ENCODE measurements at regions not wholly inside any gene's neighbourhood (a gene's known extent, or its start where the extent isn't known, plus 50 kb on each side); places are given as distances from the start of the nearest gene placed in this dataset.

DNA sequence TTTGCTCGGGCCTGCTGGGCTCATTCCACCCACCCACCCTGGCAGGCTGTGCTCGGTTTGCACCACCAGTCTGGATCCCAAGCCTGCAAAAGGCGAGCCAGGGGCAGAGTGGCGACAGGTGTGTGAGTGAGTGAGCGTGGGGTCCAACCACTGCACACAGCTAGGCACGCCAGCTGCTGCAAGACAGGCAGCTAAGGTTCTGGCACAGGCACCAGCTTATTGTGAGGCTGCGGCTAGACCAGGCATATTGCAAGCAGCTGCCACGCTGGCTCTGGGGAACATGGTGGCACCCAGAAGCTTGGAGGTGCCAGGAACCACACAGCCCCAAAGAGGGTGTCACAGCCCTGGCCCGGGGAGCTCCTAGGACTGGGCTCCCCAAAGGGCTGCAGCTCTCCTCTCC is 205.1 kb downstream of the ANKRD60 start:
- Histone ChIP-seq H3K79me2 (ENCODE audit: insufficient read depth, low read length) (no peaks in the 10 kb centered on the region), H3K9me3 (ENCODE audit: low read length) (no peaks in the 10 kb centered on the region), H3K9me2 (ENCODE audit: low read depth, low read length) (no peaks in the 10 kb centered on the region), H3K9ac (ENCODE audit: low read length) (no peak overlapping the region), H3F3A (ENCODE audit: insufficient read depth, low read length) (no peaks in the 10 kb centered on the region), H3K36me3 (ENCODE audit: insufficient read depth, low read length) (no peaks in the 10 kb centered on the region), H3K4me2 (ENCODE audit: low read length) (no peak overlapping the region), H4K20me1 (ENCODE audit: insufficient read depth, low read length) (no peaks in the 10 kb centered on the region), H3K4me3 (ENCODE audit: low read depth, low read length, poor library complexity, severe bottlenecking) (no peak overlapping the region), H2AFZ (ENCODE audit: low read length) (no peak overlapping the region), H3K27ac (ENCODE audit: low read depth, low read length, poor library complexity, severe bottlenecking) (no peak overlapping the region), H3K4me1 (ENCODE audit: insufficient read depth, low read length, severe bottlenecking) (no peaks in the 10 kb centered on the region), H3K27me3 (ENCODE audit: insufficient read depth, low read length) (no peaks in the 10 kb centered on the region)
- TF ChIP-seq, protein P1, sequence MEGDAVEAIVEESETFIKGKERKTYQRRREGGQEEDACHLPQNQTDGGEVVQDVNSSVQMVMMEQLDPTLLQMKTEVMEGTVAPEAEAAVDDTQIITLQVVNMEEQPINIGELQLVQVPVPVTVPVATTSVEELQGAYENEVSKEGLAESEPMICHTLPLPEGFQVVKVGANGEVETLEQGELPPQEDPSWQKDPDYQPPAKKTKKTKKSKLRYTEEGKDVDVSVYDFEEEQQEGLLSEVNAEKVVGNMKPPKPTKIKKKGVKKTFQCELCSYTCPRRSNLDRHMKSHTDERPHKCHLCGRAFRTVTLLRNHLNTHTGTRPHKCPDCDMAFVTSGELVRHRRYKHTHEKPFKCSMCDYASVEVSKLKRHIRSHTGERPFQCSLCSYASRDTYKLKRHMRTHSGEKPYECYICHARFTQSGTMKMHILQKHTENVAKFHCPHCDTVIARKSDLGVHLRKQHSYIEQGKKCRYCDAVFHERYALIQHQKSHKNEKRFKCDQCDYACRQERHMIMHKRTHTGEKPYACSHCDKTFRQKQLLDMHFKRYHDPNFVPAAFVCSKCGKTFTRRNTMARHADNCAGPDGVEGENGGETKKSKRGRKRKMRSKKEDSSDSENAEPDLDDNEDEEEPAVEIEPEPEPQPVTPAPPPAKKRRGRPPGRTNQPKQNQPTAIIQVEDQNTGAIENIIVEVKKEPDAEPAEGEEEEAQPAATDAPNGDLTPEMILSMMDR (IDR thresholded peaks at IDR 0.05; ENCODE audit: low read length) = no peak
- no peak for TF ChIP-seq EZH2 (IDR thresholded peaks at IDR 0.05; ENCODE audit: borderline replicate concordance, low read length)

DNA sequence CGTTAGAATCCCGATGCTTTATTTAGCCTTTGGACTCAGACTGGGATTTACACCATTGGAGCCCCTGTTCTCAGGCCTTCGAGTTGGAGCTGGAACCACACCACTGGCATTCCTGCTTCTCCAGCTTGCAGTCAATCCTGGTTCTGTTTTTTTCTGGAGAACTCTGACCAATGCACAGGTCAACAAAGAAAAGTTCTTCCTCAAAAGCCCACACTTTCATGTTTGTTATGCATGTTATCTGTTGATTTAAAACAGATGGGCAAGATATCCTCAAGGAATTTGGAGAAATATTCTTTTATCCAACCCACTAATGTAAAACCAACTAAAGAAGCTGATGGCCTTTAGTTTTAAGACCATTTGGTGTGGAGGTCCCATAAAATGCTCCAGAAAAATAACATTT is 205.7 kb downstream of the ANKRD60 start:
- Histone ChIP-seq H4K20me1 (ENCODE audit: insufficient read depth, low read length) (no peaks in the 10 kb centered on the region), H3K4me3 (ENCODE audit: low read depth, low read length, poor library complexity, severe bottlenecking) (no peak overlapping the region), H3K9me3 (ENCODE audit: low read length) (no peaks in the 10 kb centered on the region), H3K9ac (ENCODE audit: low read length) (no peak overlapping the region), H2AFZ (ENCODE audit: low read length) (no peak overlapping the region), H3K4me2 (ENCODE audit: low read length) (no peak overlapping the region), H3K27ac (ENCODE audit: low read depth, low read length, poor library complexity, severe bottlenecking) (no peak overlapping the region), H3K9me2 (ENCODE audit: low read depth, low read length) (no peaks in the 10 kb centered on the region), H3K36me3 (ENCODE audit: insufficient read depth, low read length) (no peaks in the 10 kb centered on the region), H3K27me3 (ENCODE audit: insufficient read depth, low read length) (no peaks in the 10 kb centered on the region), H3K4me1 (ENCODE audit: insufficient read depth, low read length, severe bottlenecking) (no peaks in the 10 kb centered on the region), H3F3A (ENCODE audit: insufficient read depth, low read length) (no peaks in the 10 kb centered on the region), H3K79me2 (ENCODE audit: insufficient read depth, low read length) (no peaks in the 10 kb centered on the region)
- TF ChIP-seq, protein P1 (IDR thresholded peaks at IDR 0.05; ENCODE audit: low read length) = no peak
- no peak for TF ChIP-seq EZH2 (IDR thresholded peaks at IDR 0.05; ENCODE audit: borderline replicate concordance, low read length)

DNA sequence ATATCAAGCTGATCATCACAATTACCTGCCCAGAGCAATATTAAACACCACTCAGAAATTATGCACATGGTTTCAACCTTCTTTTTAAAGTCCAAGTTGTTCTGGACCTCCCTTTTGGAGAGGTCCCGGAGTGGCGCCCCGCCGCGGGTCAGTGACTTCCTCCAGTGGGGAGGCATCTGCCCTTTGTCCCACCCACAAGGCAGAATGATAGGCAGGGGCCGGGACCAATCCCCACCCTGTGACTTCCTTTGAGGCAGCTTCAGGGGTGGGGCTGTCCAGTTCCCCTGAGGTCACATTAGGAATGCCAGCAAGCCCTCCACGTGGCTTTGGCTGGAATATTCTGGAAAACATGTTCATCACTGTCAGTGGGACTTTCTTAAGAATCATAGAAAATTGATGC is 207.0 kb downstream of the ANKRD60 start:
- Histone ChIP-seq H3K4me2 (ENCODE audit: low read length) (no peak overlapping the region), H3K4me1 (ENCODE audit: insufficient read depth, low read length, severe bottlenecking) (no peaks in the 10 kb centered on the region), H3F3A (ENCODE audit: insufficient read depth, low read length) (no peaks in the 10 kb centered on the region), H3K36me3 (ENCODE audit: insufficient read depth, low read length) (no peaks in the 10 kb centered on the region), H3K27ac (ENCODE audit: low read depth, low read length, poor library complexity, severe bottlenecking) (no peak overlapping the region), H3K4me3 (ENCODE audit: low read depth, low read length, poor library complexity, severe bottlenecking) (no peak overlapping the region), H3K27me3 (ENCODE audit: insufficient read depth, low read length) (no peaks in the 10 kb centered on the region), H3K9me3 (ENCODE audit: low read length) (no peaks in the 10 kb centered on the region), H3K79me2 (ENCODE audit: insufficient read depth, low read length) (no peaks in the 10 kb centered on the region), H2AFZ (ENCODE audit: low read length) (no peak overlapping the region), H4K20me1 (ENCODE audit: insufficient read depth, low read length) (no peaks in the 10 kb centered on the region), H3K9ac (ENCODE audit: low read length) (no peak overlapping the region), H3K9me2 (ENCODE audit: low read depth, low read length) (no peaks in the 10 kb centered on the region)
- TF ChIP-seq, protein P1 (IDR thresholded peaks at IDR 0.05; ENCODE audit: low read length) = no peak

All from OCI-LY1 (cell line).